ENCODE measurements at regions not wholly inside any gene's neighbourhood (a gene's known extent, or its start where the extent isn't known, plus 50 kb on each side); places are given as distances from the start of the nearest gene placed in this dataset.

DNA sequence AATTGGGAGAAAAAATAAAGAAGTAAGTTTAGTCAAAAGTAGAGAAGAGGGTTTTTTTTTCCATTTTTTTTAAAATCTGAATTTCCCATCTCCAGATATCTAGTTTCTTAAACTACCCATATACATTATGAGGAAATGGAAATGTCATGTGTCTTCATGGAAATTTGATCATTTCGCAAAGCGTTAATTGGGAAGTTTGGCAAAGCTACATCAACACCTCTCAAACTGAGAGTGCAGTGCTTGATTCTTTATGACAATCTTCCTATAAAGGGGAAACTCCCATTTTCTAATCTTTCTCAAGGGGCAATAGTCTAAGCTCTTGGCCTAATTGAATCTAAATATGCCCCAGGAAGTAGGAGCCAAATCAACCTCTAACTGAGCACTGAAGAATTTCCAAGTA is 110.4 kb upstream of the INHBA start:
- no peak for DNase-seq (ENCODE audit: low spot score)
- peaks cover 7% of the 10 kb centered on the region for H3K9me3 Mint-ChIP-seq (ENCODE audit: low read depth)
- H3K27me3 Mint-ChIP-seq (ENCODE audit: low read depth), result no peaks in the 10 kb centered on the region
- peaks cover 18% of the 10 kb centered on the region for H3K4me1 Mint-ChIP-seq (ENCODE audit: low read depth)
- no peak overlapping the region for H3K4me3 Mint-ChIP-seq (ENCODE audit: unreplicated experiment)
- TF ChIP-seq, protein P1, sequence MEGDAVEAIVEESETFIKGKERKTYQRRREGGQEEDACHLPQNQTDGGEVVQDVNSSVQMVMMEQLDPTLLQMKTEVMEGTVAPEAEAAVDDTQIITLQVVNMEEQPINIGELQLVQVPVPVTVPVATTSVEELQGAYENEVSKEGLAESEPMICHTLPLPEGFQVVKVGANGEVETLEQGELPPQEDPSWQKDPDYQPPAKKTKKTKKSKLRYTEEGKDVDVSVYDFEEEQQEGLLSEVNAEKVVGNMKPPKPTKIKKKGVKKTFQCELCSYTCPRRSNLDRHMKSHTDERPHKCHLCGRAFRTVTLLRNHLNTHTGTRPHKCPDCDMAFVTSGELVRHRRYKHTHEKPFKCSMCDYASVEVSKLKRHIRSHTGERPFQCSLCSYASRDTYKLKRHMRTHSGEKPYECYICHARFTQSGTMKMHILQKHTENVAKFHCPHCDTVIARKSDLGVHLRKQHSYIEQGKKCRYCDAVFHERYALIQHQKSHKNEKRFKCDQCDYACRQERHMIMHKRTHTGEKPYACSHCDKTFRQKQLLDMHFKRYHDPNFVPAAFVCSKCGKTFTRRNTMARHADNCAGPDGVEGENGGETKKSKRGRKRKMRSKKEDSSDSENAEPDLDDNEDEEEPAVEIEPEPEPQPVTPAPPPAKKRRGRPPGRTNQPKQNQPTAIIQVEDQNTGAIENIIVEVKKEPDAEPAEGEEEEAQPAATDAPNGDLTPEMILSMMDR (IDR thresholded peaks at IDR 0.05), result no peak
- no peak overlapping the region for H3K27ac Mint-ChIP-seq (ENCODE audit: unreplicated experiment)
- peaks cover 2% of the 10 kb centered on the region for H3K36me3 Mint-ChIP-seq (ENCODE audit: low read depth)

GRCh38 chr7:41811941-41812340 is 109.1 kb upstream of the INHBA start:
- TF ChIP-seq, protein P1 (IDR thresholded peaks at IDR 0.05), result no peak
- no peak for DNase-seq (ENCODE audit: low spot score)
- no peaks in the 10 kb centered on the region for H3K27me3 Mint-ChIP-seq (ENCODE audit: low read depth)
- no peak overlapping the region for H3K27ac Mint-ChIP-seq (ENCODE audit: unreplicated experiment)
- H3K9me3 Mint-ChIP-seq (ENCODE audit: low read depth), result peaks cover 7% of the 10 kb centered on the region
- H3K36me3 Mint-ChIP-seq (ENCODE audit: low read depth), result peaks cover 2% of the 10 kb centered on the region
- peaks cover 19% of the 10 kb centered on the region for H3K4me1 Mint-ChIP-seq (ENCODE audit: low read depth)
- H3K4me3 Mint-ChIP-seq (ENCODE audit: unreplicated experiment), result no peak overlapping the region

DNA sequence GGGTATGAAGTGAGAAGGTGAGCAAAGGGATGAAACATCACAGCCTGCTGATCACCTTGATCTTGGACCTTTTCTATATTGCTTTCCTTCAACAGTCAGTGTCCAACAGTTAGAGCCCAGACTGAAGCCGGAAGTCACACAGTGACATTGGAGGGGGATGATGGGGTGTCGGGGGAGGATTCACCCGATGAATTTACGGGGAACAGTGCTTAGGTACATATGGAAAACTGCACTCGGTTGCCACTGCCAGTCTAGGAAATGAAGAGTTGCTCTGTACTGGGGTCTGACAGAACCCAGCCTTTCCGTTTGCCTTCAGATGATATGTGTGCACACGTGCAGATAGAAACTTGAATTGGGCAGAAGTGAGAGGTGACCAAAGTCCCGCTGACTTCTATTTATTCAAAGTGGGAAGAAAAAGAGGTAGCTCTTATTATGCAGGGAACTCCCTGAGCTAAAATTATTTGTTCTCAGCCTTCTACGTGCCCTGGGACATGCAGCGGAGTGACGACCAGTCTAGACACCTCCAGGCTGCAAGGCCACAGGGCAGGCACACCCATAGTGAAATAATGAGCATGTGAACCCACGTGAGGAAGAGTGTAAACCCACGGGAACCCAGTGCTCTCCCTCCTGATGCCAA is 107.2 kb upstream of the INHBA start:
- H3K9me3 Mint-ChIP-seq (ENCODE audit: low read depth), result peaks cover 7% of the 10 kb centered on the region
- TF ChIP-seq, protein P1 (IDR thresholded peaks at IDR 0.05), result no peak
- H3K27ac Mint-ChIP-seq (ENCODE audit: unreplicated experiment), result no peak overlapping the region
- H3K27me3 Mint-ChIP-seq (ENCODE audit: low read depth), result no peaks in the 10 kb centered on the region
- H3K4me3 Mint-ChIP-seq (ENCODE audit: unreplicated experiment), result no peak overlapping the region
- no peaks in the 10 kb centered on the region for H3K36me3 Mint-ChIP-seq (ENCODE audit: low read depth)
- DNase-seq (ENCODE audit: low spot score), result no peak
- H3K4me1 Mint-ChIP-seq (ENCODE audit: low read depth), result peaks cover 5% of the 10 kb centered on the region

GRCh38 chr7:41809529-41809939 is 106.6 kb upstream of the INHBA start:
- H3K27me3 Mint-ChIP-seq (ENCODE audit: low read depth), result no peaks in the 10 kb centered on the region
- no peak overlapping the region for H3K27ac Mint-ChIP-seq (ENCODE audit: unreplicated experiment)
- peaks cover 7% of the 10 kb centered on the region for H3K9me3 Mint-ChIP-seq (ENCODE audit: low read depth)
- no peaks in the 10 kb centered on the region for H3K36me3 Mint-ChIP-seq (ENCODE audit: low read depth)
- H3K4me1 Mint-ChIP-seq (ENCODE audit: low read depth), result peaks cover 5% of the 10 kb centered on the region
- DNase-seq (ENCODE audit: low spot score), result no peak
- H3K4me3 Mint-ChIP-seq (ENCODE audit: unreplicated experiment), result no peak overlapping the region
- TF ChIP-seq, protein P1 (IDR thresholded peaks at IDR 0.05), result no peak

DNA sequence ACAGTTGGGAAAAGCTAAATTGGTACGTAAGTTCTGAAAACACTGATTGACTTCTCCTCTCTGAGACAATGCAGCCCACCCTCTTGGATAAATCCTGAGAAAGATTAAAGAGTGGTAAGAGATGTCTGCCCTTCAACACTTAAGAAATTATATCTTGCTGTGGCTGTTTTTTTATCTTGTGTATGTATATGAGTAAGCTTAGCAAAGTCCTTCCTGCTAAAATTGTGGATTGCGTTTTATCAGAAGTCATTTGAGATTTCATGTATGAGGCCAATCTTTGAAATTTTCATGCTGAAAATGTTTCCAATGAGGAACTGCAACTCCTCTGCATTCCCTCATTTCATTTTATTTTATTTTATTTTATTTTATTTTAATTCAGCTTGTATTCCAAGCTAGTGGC is 106.2 kb upstream of the INHBA start:
- Mint-ChIP-seq H3K27me3 (ENCODE audit: low read depth) (no peaks in the 10 kb centered on the region), H3K36me3 (ENCODE audit: low read depth) (no peaks in the 10 kb centered on the region), H3K9me3 (ENCODE audit: low read depth) (peaks cover 7% of the 10 kb centered on the region), H3K4me1 (ENCODE audit: low read depth) (peaks cover 5% of the 10 kb centered on the region), H3K27ac (ENCODE audit: unreplicated experiment) (no peak overlapping the region), H3K4me3 (ENCODE audit: unreplicated experiment) (no peak overlapping the region)
- TF ChIP-seq, protein P1 (IDR thresholded peaks at IDR 0.05), result no peak
- DNase-seq (ENCODE audit: low spot score), result no peak

All from chondrocyte (in vitro differentiated cells).